ENCODE measurements at regions not wholly inside any gene's neighbourhood (a gene's known extent, or its start where the extent isn't known, plus 50 kb on each side); places are given as distances from the start of the nearest gene placed in this dataset.

GRCh38 chr7:120163449-120163848 lies 109.5 kb upstream of the KCND2 start:
- intact Hi-C loops (cut with DNase I), result no loop called here
- H3K27me3 ChIP-seq (ENCODE audit: insufficient read depth in 3 of 3, low read length in 2 of 3), result no peaks in the 10 kb centered on the region
- no peaks in the 10 kb centered on the region for H3K9me3 ChIP-seq
- no peaks in the 10 kb centered on the region for H3K4me1 ChIP-seq
- no peak overlapping the region for H3K4me3 ChIP-seq
- H3K36me3 ChIP-seq (ENCODE audit: insufficient read depth in 1 of 2, low read depth in 1 of 2), result no peaks in the 10 kb centered on the region
- 86 to 93% (median 88%) methylated on average over 4 of the region's 4 CpGs for WGBS, 3 donors
- TF ChIP-seq, protein P1, sequence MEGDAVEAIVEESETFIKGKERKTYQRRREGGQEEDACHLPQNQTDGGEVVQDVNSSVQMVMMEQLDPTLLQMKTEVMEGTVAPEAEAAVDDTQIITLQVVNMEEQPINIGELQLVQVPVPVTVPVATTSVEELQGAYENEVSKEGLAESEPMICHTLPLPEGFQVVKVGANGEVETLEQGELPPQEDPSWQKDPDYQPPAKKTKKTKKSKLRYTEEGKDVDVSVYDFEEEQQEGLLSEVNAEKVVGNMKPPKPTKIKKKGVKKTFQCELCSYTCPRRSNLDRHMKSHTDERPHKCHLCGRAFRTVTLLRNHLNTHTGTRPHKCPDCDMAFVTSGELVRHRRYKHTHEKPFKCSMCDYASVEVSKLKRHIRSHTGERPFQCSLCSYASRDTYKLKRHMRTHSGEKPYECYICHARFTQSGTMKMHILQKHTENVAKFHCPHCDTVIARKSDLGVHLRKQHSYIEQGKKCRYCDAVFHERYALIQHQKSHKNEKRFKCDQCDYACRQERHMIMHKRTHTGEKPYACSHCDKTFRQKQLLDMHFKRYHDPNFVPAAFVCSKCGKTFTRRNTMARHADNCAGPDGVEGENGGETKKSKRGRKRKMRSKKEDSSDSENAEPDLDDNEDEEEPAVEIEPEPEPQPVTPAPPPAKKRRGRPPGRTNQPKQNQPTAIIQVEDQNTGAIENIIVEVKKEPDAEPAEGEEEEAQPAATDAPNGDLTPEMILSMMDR (IDR thresholded peaks at IDR 0.05), result no peak
- ATAC-seq (no peak), DNase-seq (no peak)
- no peak overlapping the region for H3K27ac ChIP-seq

GRCh38 chr7:120165227-120165626 lies 107.7 kb upstream of the KCND2 start:
- H3K4me1 ChIP-seq, result peaks cover 2% of the 10 kb centered on the region
- H3K9me3 ChIP-seq, result no peaks in the 10 kb centered on the region
- no peak for DNase-seq
- H3K36me3 ChIP-seq (ENCODE audit: insufficient read depth in 1 of 2, low read depth in 1 of 2), result no peaks in the 10 kb centered on the region
- H3K4me3 ChIP-seq, result no peak overlapping the region
- no peaks in the 10 kb centered on the region for H3K27me3 ChIP-seq (ENCODE audit: insufficient read depth in 3 of 3, low read length in 2 of 3)
- H3K27ac ChIP-seq, result no peak overlapping the region
- intact Hi-C loops (cut with DNase I), result no loop called here
- no peak for ATAC-seq
- WGBS, 3 donors, result 84 to 89% (median 88%) methylated on average over 2 of the region's 2 CpGs
- TF ChIP-seq, protein P1 (IDR thresholded peaks at IDR 0.05), result no peak

GRCh38 chr7:120168066-120168465 lies 104.9 kb upstream of the KCND2 start:
- TF ChIP-seq, protein P1 (IDR thresholded peaks at IDR 0.05), result no peak
- intact Hi-C loops (cut with DNase I), result no loop called here
- ATAC-seq (peak; percentile 27 to 72 (median 50)), DNase-seq (no peak)
- 41 to 67% (median 44%) methylated on average over 4 of the region's 4 CpGs for WGBS, 3 donors
- Histone ChIP-seq H3K27ac (peak overlapping the region; percentile 54), H3K4me1 (peaks cover 7% of the 10 kb centered on the region), H3K4me3 (no peak overlapping the region), H3K9me3 (no peaks in the 10 kb centered on the region), H3K27me3 (ENCODE audit: insufficient read depth in 3 of 3, low read length in 2 of 3) (no peaks in the 10 kb centered on the region), H3K36me3 (ENCODE audit: insufficient read depth in 1 of 2, low read depth in 1 of 2) (no peaks in the 10 kb centered on the region)

DNA sequence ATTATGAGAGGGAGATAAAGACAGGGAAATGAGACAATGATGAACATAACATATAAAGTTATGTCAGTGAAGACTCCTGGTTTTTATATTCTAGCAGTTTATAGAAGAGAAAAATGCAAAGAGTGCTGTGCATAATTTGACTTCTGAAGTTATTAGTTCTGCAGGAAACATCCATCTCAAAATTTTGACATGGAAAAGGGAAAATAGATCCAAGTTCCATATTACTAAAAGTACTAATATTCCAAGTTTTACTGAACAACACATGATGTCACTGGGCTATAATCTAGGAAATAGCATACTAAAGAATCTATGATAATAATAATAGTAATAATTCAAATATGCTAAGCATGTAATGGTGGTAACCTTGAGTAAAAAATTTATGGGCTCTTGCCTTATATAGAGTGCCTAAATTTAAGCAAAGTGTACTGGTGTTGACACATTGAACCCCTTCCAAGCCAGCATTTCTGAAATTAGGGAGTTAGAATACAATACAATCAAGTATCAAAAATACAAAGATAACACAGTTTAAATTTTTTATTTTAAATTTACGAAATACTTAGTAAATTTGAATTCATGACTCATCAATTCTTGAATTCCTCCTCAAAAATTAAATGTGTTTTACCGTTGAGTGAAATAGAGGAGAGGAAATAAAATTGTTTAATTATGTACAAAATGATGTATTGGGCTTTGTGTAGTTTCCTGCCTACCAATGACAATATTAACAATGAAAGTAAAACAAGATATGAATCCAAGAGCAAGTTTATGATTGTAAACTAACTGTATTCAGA lies 102.8 kb upstream of the KCND2 start:
- TF ChIP-seq, protein P1 (IDR thresholded peaks at IDR 0.05), result no peak
- peaks cover 7% of the 10 kb centered on the region for H3K4me1 ChIP-seq
- no peaks in the 10 kb centered on the region for H3K9me3 ChIP-seq
- H3K27me3 ChIP-seq (ENCODE audit: insufficient read depth in 3 of 3, low read length in 2 of 3), result no peaks in the 10 kb centered on the region
- no peaks in the 10 kb centered on the region for H3K36me3 ChIP-seq (ENCODE audit: insufficient read depth in 1 of 2, low read depth in 1 of 2)
- H3K27ac ChIP-seq, result peak overlapping the region; percentile 13
- no peak for DNase-seq
- intact Hi-C loops (cut with DNase I), result no loop called here
- no peak for ATAC-seq
- 56 to 70% (median 65%) methylated on average over 2 of the region's 2 CpGs for WGBS, 3 donors
- no peak overlapping the region for H3K4me3 ChIP-seq

DNA sequence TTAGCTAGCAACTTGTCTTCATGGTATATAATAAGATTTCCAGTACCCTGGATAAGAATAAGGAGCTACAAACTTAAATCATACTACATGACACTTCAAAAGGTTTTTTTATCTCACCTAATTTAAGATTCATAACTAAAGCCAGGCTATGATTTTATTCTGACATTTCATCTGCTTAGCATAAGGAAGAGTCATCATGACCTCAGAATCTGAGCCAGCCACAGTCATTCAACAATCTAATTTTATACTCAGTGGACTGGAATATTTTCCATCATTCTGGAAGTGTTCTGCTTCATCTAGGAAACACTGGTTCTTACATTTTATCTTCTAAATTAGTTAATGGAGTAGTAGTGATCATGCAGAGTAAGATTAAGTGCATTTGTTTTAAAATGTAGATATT lies 102.1 kb upstream of the KCND2 start:
- peak; percentile 53 to 83 (median 68) for ATAC-seq
- Histone ChIP-seq H3K9me3 (no peaks in the 10 kb centered on the region), H3K27me3 (ENCODE audit: insufficient read depth in 3 of 3, low read length in 2 of 3) (no peaks in the 10 kb centered on the region), H3K4me1 (peaks cover 7% of the 10 kb centered on the region), H3K36me3 (ENCODE audit: insufficient read depth in 1 of 2, low read depth in 1 of 2) (no peaks in the 10 kb centered on the region), H3K4me3 (no peak overlapping the region), H3K27ac (peak overlapping the region; percentile 13)
- DNase-seq, result no peak
- TF ChIP-seq, protein P1 (IDR thresholded peaks at IDR 0.05), result no peak
- intact Hi-C loops (cut with DNase I), result no loop called here
